ENCODE measurements at regions not wholly inside any gene's neighbourhood (a gene's known extent, or its start where the extent isn't known, plus 50 kb on each side); places are given as distances from the start of the nearest gene placed in this dataset.

DNA sequence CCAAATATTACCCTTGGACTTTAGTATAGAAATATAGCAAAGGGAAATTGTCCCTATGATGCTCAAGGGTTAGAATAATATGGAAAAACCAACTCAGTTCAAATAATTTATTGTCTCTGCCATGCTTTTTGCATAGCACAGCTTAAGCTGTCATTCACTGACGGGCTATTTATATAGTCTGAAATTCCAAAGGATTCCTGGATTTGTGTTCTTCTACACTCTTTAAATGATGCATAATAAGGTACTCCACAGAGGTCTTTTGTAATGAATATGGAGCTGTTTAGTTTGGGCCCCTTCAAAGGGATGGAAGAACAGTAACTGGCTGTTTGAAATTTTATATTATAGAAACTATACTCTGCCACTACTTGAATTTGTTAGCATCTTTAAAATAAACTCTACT lies 276.6 kb upstream of the FERD3L start:
- TF ChIP-seq TAF1 (IDR thresholded peaks at IDR 0.05; ENCODE audit: low read depth) = no peak
- TF ChIP-seq ZBTB7A (IDR thresholded peaks at IDR 0.05; ENCODE audit: low read depth) = no peak
- no peak for TF ChIP-seq TEAD4 (IDR thresholded peaks at IDR 0.05)

All from Ishikawa (cell line).